ENCODE measurements at regions not wholly inside any gene's neighbourhood (a gene's known extent, or its start where the extent isn't known, plus 50 kb on each side); places are given as distances from the start of the nearest gene placed in this dataset.

GRCh38 chr1:147434921-147435320 lies 106.4 kb upstream of the BCL9 start:
- Mint-ChIP-seq H3K9me3 (no peaks in the 10 kb centered on the region), H3K27ac (no peak overlapping the region), H3K4me3 (no peak overlapping the region), H3K36me3 (ENCODE audit: low read depth) (no peaks in the 10 kb centered on the region), H3K27me3 (peaks cover 18% of the 10 kb centered on the region), H3K4me1 (ENCODE audit: low read depth) (no peaks in the 10 kb centered on the region)
- ChIA-PET POLR2A (no interaction called here), CTCF (no interaction called here)
- TF ChIP-seq, protein P1, sequence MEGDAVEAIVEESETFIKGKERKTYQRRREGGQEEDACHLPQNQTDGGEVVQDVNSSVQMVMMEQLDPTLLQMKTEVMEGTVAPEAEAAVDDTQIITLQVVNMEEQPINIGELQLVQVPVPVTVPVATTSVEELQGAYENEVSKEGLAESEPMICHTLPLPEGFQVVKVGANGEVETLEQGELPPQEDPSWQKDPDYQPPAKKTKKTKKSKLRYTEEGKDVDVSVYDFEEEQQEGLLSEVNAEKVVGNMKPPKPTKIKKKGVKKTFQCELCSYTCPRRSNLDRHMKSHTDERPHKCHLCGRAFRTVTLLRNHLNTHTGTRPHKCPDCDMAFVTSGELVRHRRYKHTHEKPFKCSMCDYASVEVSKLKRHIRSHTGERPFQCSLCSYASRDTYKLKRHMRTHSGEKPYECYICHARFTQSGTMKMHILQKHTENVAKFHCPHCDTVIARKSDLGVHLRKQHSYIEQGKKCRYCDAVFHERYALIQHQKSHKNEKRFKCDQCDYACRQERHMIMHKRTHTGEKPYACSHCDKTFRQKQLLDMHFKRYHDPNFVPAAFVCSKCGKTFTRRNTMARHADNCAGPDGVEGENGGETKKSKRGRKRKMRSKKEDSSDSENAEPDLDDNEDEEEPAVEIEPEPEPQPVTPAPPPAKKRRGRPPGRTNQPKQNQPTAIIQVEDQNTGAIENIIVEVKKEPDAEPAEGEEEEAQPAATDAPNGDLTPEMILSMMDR (IDR thresholded peaks at IDR 0.05) = no peak
- H3K9me3 ChIP-seq (ENCODE audit: control insufficient read depth in 1 of 2, insufficient read depth in 1 of 2, low read length in 2 of 2) = no peaks in the 10 kb centered on the region
- DNase-seq = no peak
- ATAC-seq (ENCODE audit: poor library complexity) = no peak
- no peak overlapping the region for H3K27ac ChIP-seq (ENCODE audit: low read depth in 1 of 2, low read length in 2 of 2)
- no peaks in the 10 kb centered on the region for H3K36me3 ChIP-seq (ENCODE audit: insufficient read depth, low read length)
- peaks cover 0 to 6% of the 10 kb centered on the region in 2 experiments for H3K27me3 ChIP-seq (ENCODE audit: control insufficient read depth in 1 of 2, insufficient read depth in 2 of 2, low read length in 2 of 2)
- intact Hi-C loops (cut with DNase I, micrococcal nuclease) = no loop called here
- H3K4me1 ChIP-seq (ENCODE audit: insufficient read depth, low read length) = no peaks in the 10 kb centered on the region
- H3K4me3 ChIP-seq (ENCODE audit: low read length) = no peak overlapping the region

GRCh38 chr1:147444381-147444780 lies 96.9 kb upstream of the BCL9 start:
- Mint-ChIP-seq H3K36me3 (ENCODE audit: low read depth) (peaks cover 9% of the 10 kb centered on the region), H3K4me3 (no peak overlapping the region), H3K27me3 (peaks cover 17% of the 10 kb centered on the region), H3K27ac (no peak overlapping the region), H3K9me3 (peaks cover 22% of the 10 kb centered on the region), H3K4me1 (ENCODE audit: low read depth) (no peaks in the 10 kb centered on the region)
- Histone ChIP-seq H3K9me3 (ENCODE audit: control insufficient read depth in 1 of 2, insufficient read depth in 1 of 2, low read length in 2 of 2) (peaks cover 12 to 34% of the 10 kb centered on the region in 2 experiments), H3K27ac (ENCODE audit: low read depth in 1 of 2, low read length in 2 of 2) (no peak overlapping the region), H3K27me3 (ENCODE audit: control insufficient read depth in 1 of 2, insufficient read depth in 2 of 2, low read length in 2 of 2) (peaks cover 4 to 7% of the 10 kb centered on the region in 2 experiments), H3K4me1 (ENCODE audit: insufficient read depth, low read length) (no peaks in the 10 kb centered on the region), H3K4me3 (ENCODE audit: low read length) (no peak overlapping the region), H3K36me3 (ENCODE audit: insufficient read depth, low read length) (no peaks in the 10 kb centered on the region)
- no peak for ATAC-seq (ENCODE audit: poor library complexity)
- ChIA-PET CTCF (no interaction called here), POLR2A (no interaction called here)
- intact Hi-C loops (cut with DNase I, micrococcal nuclease) = no loop called here
- DNase-seq = no peak
- TF ChIP-seq, protein P1 (IDR thresholded peaks at IDR 0.05) = no peak

- Histone ChIP-seq H3K4me3 (ENCODE audit: low read length) (no peak overlapping the region), H3K27me3 (ENCODE audit: control insufficient read depth in 1 of 2, insufficient read depth in 2 of 2, low read length in 2 of 2) (peaks cover 7 to 15% of the 10 kb centered on the region in 2 experiments), H3K4me1 (ENCODE audit: insufficient read depth, low read length) (no peaks in the 10 kb centered on the region), H3K9me3 (ENCODE audit: control insufficient read depth in 1 of 2, insufficient read depth in 1 of 2, low read length in 2 of 2) (peaks cover 3 to 4% of the 10 kb centered on the region in 2 experiments), H3K36me3 (ENCODE audit: insufficient read depth, low read length) (no peaks in the 10 kb centered on the region), H3K27ac (ENCODE audit: low read depth in 1 of 2, low read length in 2 of 2) (no peak overlapping the region)
- TF ChIP-seq, protein P1 (IDR thresholded peaks at IDR 0.05) = no peak
- CTCF ChIA-PET = no interaction called here
- no peak for DNase-seq
- H3K27ac Mint-ChIP-seq = no peak overlapping the region
- H3K9me3 Mint-ChIP-seq = peaks cover 4% of the 10 kb centered on the region
- H3K36me3 Mint-ChIP-seq (ENCODE audit: low read depth) = no peaks in the 10 kb centered on the region
- ATAC-seq (ENCODE audit: poor library complexity) = no peak
- peaks cover 21% of the 10 kb centered on the region for H3K27me3 Mint-ChIP-seq
- no peaks in the 10 kb centered on the region for H3K4me1 Mint-ChIP-seq (ENCODE audit: low read depth)
- intact Hi-C loops (cut with DNase I, micrococcal nuclease) = no loop called here
- POLR2A ChIA-PET = no interaction called here
- no peak overlapping the region for H3K4me3 Mint-ChIP-seq
Measured at GRCh38 chr1:147451628-147452027, 89.7 kb upstream of the BCL9 start.

All from CD4-positive, alpha-beta T cell (primary cell).